Lower lobe of right lung (tissue), 2 donors: ENCODE measurements at regions not wholly inside any gene's neighbourhood (a gene's known extent, or its start where the extent isn't known, plus 50 kb on each side); places are given as distances from the start of the nearest gene placed in this dataset.

Experiments
- ATAC-seq, 2 donors: fragments of 200-7000 bp; cut with Tn5 transposase; one replicate each; pipeline ENCODE4 v1.9.1; 2020 to 2022; ENCODE audit warnings: mild to moderate bottlenecking in 2 of 2, moderate library complexity in 2 of 2
- DNase-seq: peaks from one replicate; pipeline ENCODE4 v3.0.0-alpha.2; 2020
- H3K27ac ChIP-seq: fragments of 200-600 bp; one replicate; pipeline ENCODE4 v1.8.0; 2022
- H3K27me3 ChIP-seq: fragments of 200-600 bp; one replicate; pipeline ENCODE4 v1.8.0; 2022; ENCODE audit warnings: low read depth
- H3K36me3 ChIP-seq: fragments of 200-600 bp; one replicate; pipeline ENCODE4 v1.8.0; 2022; ENCODE audit warnings: mild to moderate bottlenecking
- H3K4me1 ChIP-seq: fragments of 200-600 bp; one replicate; pipeline ENCODE4 v1.8.0; 2022
- H3K4me3 ChIP-seq: fragments of 200-600 bp; one replicate; pipeline ENCODE4 v1.8.0; 2022; ENCODE audit warnings: mild to moderate bottlenecking
- H3K9me3 ChIP-seq: fragments of 200-600 bp; one replicate; pipeline ENCODE4 v1.8.0; 2022
- CTCF ChIP-seq: fragments of 200-600 bp; IDR thresholded peaks from one replicate; pipeline ENCODE4 v1.8.0; 2022; ENCODE audit warnings: antibody characterized with exemption, mild to moderate bottlenecking
- intact Hi-C: fragments of 100-400 bp; cut with DNase I; formaldehyde crosslinking; loops from one replicate; pipeline ENCODE4 v1.11.0; 2022
- donor health status: DM: no; HTN: yes; CAD: no; lungs with severe emphysema.

GRCh38 chr15:26045516-26045915, 182.4 kb upstream of the ATP10A start:
- no peak overlapping the region for H3K27ac ChIP-seq
- intact Hi-C loops = no loop called here
- no peak overlapping the region for H3K4me3 ChIP-seq
- no peaks in the 10 kb centered on the region for H3K36me3 ChIP-seq
- DNase-seq = no peak
- ATAC-seq = no peak
- H3K9me3 ChIP-seq = no peaks in the 10 kb centered on the region
- no peak for TF ChIP-seq CTCF
- no peaks in the 10 kb centered on the region for H3K4me1 ChIP-seq
- H3K27me3 ChIP-seq = no peaks in the 10 kb centered on the region

- no peak for TF ChIP-seq CTCF
- Histone ChIP-seq H3K27me3 (no peaks in the 10 kb centered on the region), H3K4me3 (no peak overlapping the region), H3K4me1 (no peaks in the 10 kb centered on the region), H3K36me3 (no peaks in the 10 kb centered on the region), H3K9me3 (no peaks in the 10 kb centered on the region), H3K27ac (no peak overlapping the region)
- no peak for ATAC-seq
- intact Hi-C loops = no loop called here
- DNase-seq = no peak
These were observed 179.9 kb upstream of the ATP10A start for GRCh38 chr15:26043018-26043417.

- DNase-seq (no peak), ATAC-seq (no peak)
- Histone ChIP-seq H3K4me3 (no peak overlapping the region), H3K4me1 (no peaks in the 10 kb centered on the region), H3K27ac (no peak overlapping the region), H3K27me3 (no peaks in the 10 kb centered on the region), H3K36me3 (no peaks in the 10 kb centered on the region), H3K9me3 (no peaks in the 10 kb centered on the region)
- no peak for TF ChIP-seq CTCF
- intact Hi-C loops = no loop called here
These were observed 175.6 kb upstream of the ATP10A start for GRCh38 chr15:26038693-26039092.

- Histone ChIP-seq H3K36me3 (no peaks in the 10 kb centered on the region), H3K9me3 (no peaks in the 10 kb centered on the region), H3K27ac (no peak overlapping the region), H3K4me3 (no peak overlapping the region), H3K27me3 (peaks cover 1% of the 10 kb centered on the region), H3K4me1 (no peaks in the 10 kb centered on the region)
- TF ChIP-seq CTCF = no peak
- ATAC-seq = no peak
- DNase-seq = no peak
- intact Hi-C loops = no loop called here
These were observed 174.2 kb upstream of the ATP10A start for GRCh38 chr15:26037369-26037768.

GRCh38 chr15:26033493-26033892, 170.4 kb upstream of the ATP10A start:
- intact Hi-C loops = no loop called here
- ATAC-seq = no peak
- TF ChIP-seq CTCF = no peak

More at GRCh38 chr15:26033493-26033892, 170.4 kb upstream of the ATP10A start:
- no peaks in the 10 kb centered on the region for H3K9me3 ChIP-seq
- peaks cover 3% of the 10 kb centered on the region for H3K27me3 ChIP-seq
- no peak overlapping the region for H3K27ac ChIP-seq
- no peaks in the 10 kb centered on the region for H3K4me1 ChIP-seq
- no peak overlapping the region for H3K4me3 ChIP-seq
- DNase-seq = no peak
- no peaks in the 10 kb centered on the region for H3K36me3 ChIP-seq
